H1 (cell line): ENCODE measurements at regions not wholly inside any gene's neighbourhood (a gene's known extent, or its start where the extent isn't known, plus 50 kb on each side); places are given as distances from the start of the nearest gene placed in this dataset.
A peak's percentile ranks its signal among the peaks of the same experiment; 100 is the strongest.

Experiments used
- CTCF ChIA-PET: fragments of 300-600 bp; sonication (Branson Sonifier 250); formaldehyde crosslinking; loops from one replicate; lab custom pipeline; 2021; ENCODE audit not compliant: partially characterized antibody; lab: Charles Lee
- POLR2A ChIA-PET: fragments of 300-600 bp; sonication (Branson Sonifier 250); formaldehyde crosslinking; loops from one replicate; lab custom pipeline; 2021; ENCODE audit warnings: inconsistent platforms; ENCODE audit not compliant: partially characterized antibody; lab: Charles Lee
- DNase-seq, 2 experiments: peaks; one replicate each; pipeline versions ENCODE4 v3.0.0 to v3.0.0-alpha.2; 2010 to 2022; ENCODE audit warnings: low spot score in 2 of 2, low read depth in 1 of 2, mixed read lengths in 1 of 2
- FAIRE-seq: peaks from 2 replicates; lab custom pipeline; 2011; peaks lifted over from hg19 to GRCh38; lab: Jason Lieb, UNC
- H2AFZ ChIP-seq: 2 replicates; pipeline ENCODE4 v1.8.1; 2012; ENCODE audit warnings: low read length, inconsistent platforms
- H2AK5ac ChIP-seq: 2 replicates; pipeline ENCODE4 v1.6.1; 2013; ENCODE audit warnings: low read depth, low read length
- H2BK120ac ChIP-seq: replicated peaks from 2 replicates; pipeline ENCODE3; 2013; ENCODE audit warnings: low read depth, low read length, inconsistent platforms
- H2BK12ac ChIP-seq: 2 replicates; pipeline ENCODE4 v1.6.1; 2013; ENCODE audit warnings: low read depth, low read length
- H2BK15ac ChIP-seq: 2 replicates; pipeline ENCODE4 v1.6.1; 2013; ENCODE audit warnings: low read length
- H2BK20ac ChIP-seq: 2 replicates; pipeline ENCODE4 v1.6.1; 2013; ENCODE audit warnings: low read length
- H2BK5ac ChIP-seq: 2 replicates; pipeline ENCODE4 v1.6.1; 2013; ENCODE audit warnings: low read depth, low read length
- H3K14ac ChIP-seq: 2 replicates; pipeline ENCODE4 v1.6.1; 2013; ENCODE audit warnings: inconsistent platforms; ENCODE audit not compliant: insufficient read length
- H3K18ac ChIP-seq: 2 replicates; pipeline ENCODE4 v1.6.1; 2013; ENCODE audit warnings: low read length; ENCODE audit errors: extremely low read depth
- H3K23ac ChIP-seq: 2 replicates; pipeline ENCODE4 v1.6.1; 2013; ENCODE audit warnings: inconsistent platforms; ENCODE audit not compliant: insufficient read length
- H3K23me2 ChIP-seq: 2 replicates; pipeline ENCODE4 v1.6.1; 2013; ENCODE audit warnings: low read depth, low read length
- H3K27ac ChIP-seq: 2 replicates; pipeline ENCODE4 v1.6.1; 2011; ENCODE audit warnings: low read depth, low read length, inconsistent platforms
- H3K27me3 ChIP-seq, 4 experiments: replicated peaks in 1 of 4; 1 replicate in 1 of 4; 2 replicates in 3 of 4; pipeline versions ENCODE4 v1.6.1 to v1.8.1; 2011 to 2013; ENCODE audit warnings: low read length in 3 of 4, mild to moderate bottlenecking in 3 of 4, inconsistent platforms in 2 of 4, mixed read lengths in 2 of 4, moderate library complexity in 1 of 4; ENCODE audit not compliant: control insufficient read depth in 3 of 4, insufficient read depth in 3 of 4; ENCODE audit errors: extremely low read depth in 1 of 4
- H3K36me3 ChIP-seq, 4 experiments: 2 replicates each; pipeline versions ENCODE4 v1.6.1 to v1.8.1; 2011 to 2013; ENCODE audit warnings: mild to moderate bottlenecking in 4 of 4, low read length in 3 of 4, moderate library complexity in 2 of 4, control low read depth in 1 of 4, inconsistent platforms in 1 of 4; ENCODE audit not compliant: insufficient read depth in 4 of 4, control insufficient read depth in 2 of 4
- H3K4ac ChIP-seq: replicated peaks from 2 replicates; pipeline ENCODE3; 2013; ENCODE audit warnings: low read length, low read depth, mixed read lengths, inconsistent platforms; ENCODE audit not compliant: insufficient read length
- H3K4me1 ChIP-seq, 4 experiments: replicated peaks in 1 of 4; 1 replicate in 1 of 4; 2 replicates in 3 of 4; pipeline versions ENCODE4 v1.6.1 to v1.8.1; 2011 to 2013; ENCODE audit warnings: low read length in 3 of 4, inconsistent platforms in 2 of 4, mixed read lengths in 1 of 4; ENCODE audit not compliant: insufficient read depth in 4 of 4, control insufficient read depth in 3 of 4
- H3K4me2 ChIP-seq, 2 experiments: 2 replicates each; pipeline versions ENCODE4 v1.6.1 to v1.8.1; 2011 to 2013; ENCODE audit warnings: low read depth in 2 of 2, low read length in 2 of 2, control low read depth in 1 of 2, inconsistent platforms in 1 of 2, mild to moderate bottlenecking in 1 of 2; ENCODE audit not compliant: insufficient read depth in 1 of 2
- H3K4me3 ChIP-seq, 4 experiments: fragments of 200-600, 300-600 bp in 1 of 4; sonication (generic), shearing (Covaris generic), sonication (Bioruptor Twin) in 1 of 4; 2 replicates each; pipeline versions ENCODE4 v1.5.1 to v1.8.1; 2011 to 2016; ENCODE audit warnings: low read length in 4 of 4, low read depth in 3 of 4, control low read depth in 2 of 4, inconsistent platforms in 2 of 4, mild to moderate bottlenecking in 2 of 4, mixed read lengths in 1 of 4, moderate library complexity in 1 of 4; ENCODE audit not compliant: insufficient read depth in 2 of 4; ENCODE audit errors: extremely low read depth in 1 of 4
- H3K56ac ChIP-seq: replicated peaks from 2 replicates; pipeline ENCODE3; 2013; ENCODE audit warnings: low read depth, mild to moderate bottlenecking, mixed read lengths, low read length, inconsistent platforms; ENCODE audit not compliant: insufficient read length
- H3K79me1 ChIP-seq: 2 replicates; pipeline ENCODE4 v1.6.1; 2013; ENCODE audit warnings: low read depth, low read length, control low read depth
- H3K79me2 ChIP-seq, 2 experiments: 2 replicates each; pipeline versions ENCODE4 v1.6.1 to v1.8.1; 2012 to 2013; ENCODE audit warnings: low read length in 2 of 2, mild to moderate bottlenecking in 2 of 2, inconsistent platforms in 1 of 2; ENCODE audit not compliant: insufficient read depth in 2 of 2, control insufficient read depth in 1 of 2
- H3K9ac ChIP-seq, 4 experiments: replicated peaks in 1 of 4; 1 replicate in 1 of 4; 2 replicates in 3 of 4; pipeline versions ENCODE4 v1.6.1 to v1.8.1; 2011 to 2013; ENCODE audit warnings: low read depth in 3 of 4, low read length in 3 of 4, control low read depth in 2 of 4, mild to moderate bottlenecking in 2 of 4, moderate library complexity in 2 of 4, inconsistent platforms in 1 of 4; ENCODE audit errors: extremely low read depth in 1 of 4
- H3K9me3 ChIP-seq, 2 experiments: 2 replicates each; pipeline versions ENCODE4 v1.6.1 to v1.8.1; 2012 to 2013; ENCODE audit warnings: mild to moderate bottlenecking in 2 of 2, moderate library complexity in 2 of 2, control low read depth in 1 of 2, inconsistent platforms in 1 of 2, low read depth in 1 of 2, low read length in 1 of 2, mixed read lengths in 1 of 2; ENCODE audit not compliant: insufficient read depth in 2 of 2
- H4K20me1 ChIP-seq, 2 experiments: replicated peaks in 1 of 2; 2 replicates each; pipeline versions ENCODE3 to v1.8.1; 2011 to 2013; ENCODE audit warnings: inconsistent platforms in 2 of 2, low read length in 2 of 2, mild to moderate bottlenecking in 1 of 2; ENCODE audit not compliant: insufficient read depth in 2 of 2, control insufficient read depth in 1 of 2
- H4K5ac ChIP-seq: 2 replicates; pipeline ENCODE4 v1.6.1; 2013; ENCODE audit warnings: low read length, low read depth, mixed read lengths, inconsistent platforms; ENCODE audit not compliant: insufficient read length
- H4K8ac ChIP-seq: 2 replicates; pipeline ENCODE4 v1.8.0; 2013; ENCODE audit warnings: mild to moderate bottlenecking, moderate library complexity, low read length, inconsistent platforms; ENCODE audit not compliant: insufficient read depth; ENCODE audit errors: extremely low read depth
- H4K91ac ChIP-seq: replicated peaks from 2 replicates; pipeline ENCODE3; 2013; ENCODE audit warnings: low read length, mixed read lengths, inconsistent platforms; ENCODE audit not compliant: insufficient read length
- BCL11A ChIP-seq, 2 experiments: IDR thresholded peaks; one replicate each; pipeline ENCODE4 v1.6.1; 2011; ENCODE audit warnings: low read depth in 2 of 2, low read length in 2 of 2, mild to moderate bottlenecking in 2 of 2
- CREB1 ChIP-seq: IDR thresholded peaks from 2 replicates; pipeline ENCODE4 v1.6.1; 2012; ENCODE audit warnings: inconsistent platforms
- CTCF ChIP-seq, 3 experiments: IDR thresholded peaks; 1 replicate in 2 of 3; 2 replicates in 1 of 3; pipeline versions ENCODE4 v1.5.1 to v1.6.1; 2011; ENCODE audit warnings: low read length in 3 of 3, mild to moderate bottlenecking in 3 of 3, inconsistent platforms in 2 of 3, low read depth in 1 of 3, moderate library complexity in 1 of 3; ENCODE audit not compliant: insufficient read depth in 1 of 3; ENCODE audit errors: control extremely low read depth in 1 of 3
- HDAC2 ChIP-seq, 2 experiments: fragments of 300-600 bp in 1 of 2; sonication (generic) in 1 of 2; IDR thresholded peaks; 2 replicates each; pipeline ENCODE4 v1.6.1; 2011 to 2012; ENCODE audit warnings: low read depth in 2 of 2, low read length in 2 of 2, mild to moderate bottlenecking in 2 of 2, moderate library complexity in 2 of 2, borderline replicate concordance in 1 of 2, inconsistent platforms in 1 of 2
- KDM5A ChIP-seq: fragments of 200-600 bp; IDR thresholded peaks from 2 replicates; pipeline ENCODE4 v1.7.1; 2012; ENCODE audit warnings: mild to moderate bottlenecking, low read length, inconsistent platforms, mixed read lengths
- POU5F1 ChIP-seq: IDR thresholded peaks from 2 replicates; pipeline ENCODE4 v1.6.1; 2011; ENCODE audit warnings: low read depth, mild to moderate bottlenecking, low read length, moderate library complexity
- SUZ12 ChIP-seq: fragments of 200-600 bp; sonication (generic); IDR thresholded peaks from 2 replicates; pipeline ENCODE4 v1.6.1; 2012; ENCODE audit warnings: mild to moderate bottlenecking, inconsistent platforms, low read length, moderate library complexity, mixed read lengths
- ZNF274 ChIP-seq: IDR thresholded peaks from 2 replicates; pipeline ENCODE4 v1.7.0; 2012; ENCODE audit warnings: low read length, borderline replicate concordance; ENCODE audit errors: extremely low read depth
- WGBS, 2 experiments: shearing (Covaris generic) in 1 of 2; methylation state at CpG; one replicate each; pipeline versions ENCODE4 v1.1.6 to v1.1.7; 2013 to 2015; ENCODE audit warnings: low lambda C conversion rate in 2 of 2, mixed read lengths in 2 of 2, inconsistent platforms in 1 of 2, low coverage in 1 of 2, missing lambda C conversion rate in 1 of 2; ENCODE audit not compliant: insufficient replicate concordance in 2 of 2, insufficient coverage in 1 of 2, insufficient read length in 1 of 2; ENCODE audit errors: extremely low coverage in 1 of 2, missing lambda C conversion rate in 1 of 2; 5-methylcytosine and 5-hydroxymethylcytosine counted together
- TF ChIP-seq, protein P1 (sequence below): IDR thresholded peaks from 2 replicates; pipeline ENCODE4 v1.6.1; 2011; ENCODE audit warnings: low read depth, mild to moderate bottlenecking, low read length; ENCODE audit not compliant: insufficient read depth

DNA sequence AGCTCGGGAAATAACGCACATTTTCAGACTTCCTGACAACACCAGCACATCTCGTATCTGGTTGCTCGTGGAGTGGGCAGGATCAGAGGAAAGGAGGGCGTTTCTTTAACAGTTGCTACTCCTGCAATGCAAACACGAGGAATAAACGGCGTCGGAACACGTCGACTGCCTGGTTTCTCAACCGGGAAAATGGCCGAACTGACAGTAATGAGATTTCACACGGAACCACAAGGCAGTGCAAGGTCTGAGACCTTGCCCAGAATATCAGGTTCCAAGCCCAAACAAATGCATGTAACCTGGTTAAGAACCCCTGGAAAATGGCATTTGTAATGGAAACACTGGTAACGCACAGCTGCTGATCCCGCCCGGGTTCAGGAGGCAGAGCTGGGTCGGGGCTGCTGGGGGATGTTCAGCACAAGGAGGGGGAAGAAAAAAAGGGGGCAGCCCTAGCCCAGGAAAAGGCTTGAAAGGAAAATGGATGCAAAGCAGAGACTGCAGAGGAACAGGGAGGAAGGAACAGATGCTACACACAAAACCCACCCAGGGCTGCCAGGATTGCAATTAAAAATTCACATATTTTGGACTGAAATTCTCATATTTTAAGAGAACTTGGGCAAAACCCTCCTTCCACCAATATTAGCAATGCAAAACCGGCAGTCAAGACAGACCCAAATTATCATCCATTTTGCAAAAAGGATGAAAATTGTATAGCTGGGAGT, 61.6 kb upstream of the KLHL29 start:
- Histone ChIP-seq H3K27ac (no peak overlapping the region), H3K4me1 (0 out of 7 replicates have a peak, but pooled peaks cover 0 to 2% (median 0%) of the 10 kb centered on the region in 4 experiments), H3K79me2 (no peaks in the 10 kb centered on the region), H4K91ac (no peak overlapping the region), H3K23me2 (no peaks in the 10 kb centered on the region), H2BK5ac (no peak overlapping the region), H2AFZ (no peak overlapping the region), H2BK120ac (no peak overlapping the region), H3K4ac (no peak overlapping the region), H4K20me1 (no peaks in the 10 kb centered on the region), H2BK12ac (no peak overlapping the region), H3K27me3 (no peaks in the 10 kb centered on the region; a peak in 1 of 7 replicates), H2BK20ac (no peak overlapping the region), H3K4me2 (no peak overlapping the region), H3K56ac (no peak overlapping the region), H4K8ac (no peak overlapping the region), H3K4me3 (no peak overlapping the region), H2AK5ac (no peak overlapping the region), H2BK15ac (0 out of 2 replicates have a peak overlapping the region, but pooled peaks have one; percentile 53), H3K36me3 (no peaks in the 10 kb centered on the region), H3K9ac (no peak overlapping the region), H3K23ac (no peak overlapping the region), H3K79me1 (no peaks in the 10 kb centered on the region), H3K14ac (no peak overlapping the region), H4K5ac (no peak overlapping the region), H3K18ac (no peak overlapping the region), H3K9me3 (no peaks in the 10 kb centered on the region)
- FAIRE-seq (no peak), DNase-seq (no peak)
- ChIA-PET POLR2A (no interaction called here), CTCF (interaction anchor here (0.9 to 2.5 kb wide), 3 partner anchors 11 to 18 kb away, joined by 3 to 17 read pairs (median 4); no protein-coding TSS in a partner anchor)
- 94% methylated on average over 19 of the region's 19 CpGs; no CpG with 5 or more reads in 1 of the 2 experiments for WGBS, 2 experiments
- TF ChIP-seq POU5F1 (no peak), CTCF (IDR thresholded peaks at IDR 0.05; ENCODE audit: control extremely low read depth in 1 of 3, insufficient read depth in 1 of 3, low read depth in 1 of 3, low read length in 3 of 3) (no peak), CREB1 (no peak), SUZ12 (no peak), BCL11A (IDR thresholded peaks at IDR 0.05; ENCODE audit: low read depth in 2 of 2, low read length in 2 of 2) (no peak), HDAC2 (IDR thresholded peaks at IDR 0.05; ENCODE audit: borderline replicate concordance in 1 of 2, low read depth in 2 of 2, low read length in 2 of 2) (no peak), KDM5A (no peak), ZNF274 (no peak)
- TF ChIP-seq, protein P1, sequence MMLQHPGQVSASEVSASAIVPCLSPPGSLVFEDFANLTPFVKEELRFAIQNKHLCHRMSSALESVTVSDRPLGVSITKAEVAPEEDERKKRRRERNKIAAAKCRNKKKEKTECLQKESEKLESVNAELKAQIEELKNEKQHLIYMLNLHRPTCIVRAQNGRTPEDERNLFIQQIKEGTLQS: no peak
